Iris pigment epithelial cell (primary cell): ENCODE measurements at regions not wholly inside any gene's neighbourhood (a gene's known extent, or its start where the extent isn't known, plus 50 kb on each side); places are given as distances from the start of the nearest gene placed in this dataset.

Source experiments
- DNase-seq: peaks from one replicate; pipeline ENCODE4 v3.0.0-alpha.2; 2011; ENCODE audit warnings: low read depth

GRCh38 chr6:15993716-15994228, 135.1 kb upstream of the MYLIP start:
- no peak for DNase-seq

DNA sequence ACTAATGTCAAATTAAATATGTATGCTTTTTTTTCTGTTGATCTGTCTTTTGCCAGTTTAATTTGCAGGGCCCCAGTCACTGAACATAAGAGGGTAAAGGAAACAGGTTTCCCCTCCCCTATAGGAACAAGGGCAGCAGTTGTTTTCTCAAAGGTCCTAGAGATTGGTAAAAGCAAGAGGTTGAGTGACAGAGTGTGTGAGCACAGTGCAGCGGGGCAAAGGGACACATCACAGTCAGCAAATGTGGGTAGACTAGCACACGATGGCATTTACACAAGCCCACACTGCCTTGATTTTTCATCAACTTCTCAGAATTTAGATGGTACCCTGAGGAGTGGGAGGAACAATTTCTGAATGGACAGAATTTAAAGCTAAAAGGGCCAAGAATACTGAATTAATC, 138.7 kb upstream of the MYLIP start:
- DNase-seq = no peak

DNA sequence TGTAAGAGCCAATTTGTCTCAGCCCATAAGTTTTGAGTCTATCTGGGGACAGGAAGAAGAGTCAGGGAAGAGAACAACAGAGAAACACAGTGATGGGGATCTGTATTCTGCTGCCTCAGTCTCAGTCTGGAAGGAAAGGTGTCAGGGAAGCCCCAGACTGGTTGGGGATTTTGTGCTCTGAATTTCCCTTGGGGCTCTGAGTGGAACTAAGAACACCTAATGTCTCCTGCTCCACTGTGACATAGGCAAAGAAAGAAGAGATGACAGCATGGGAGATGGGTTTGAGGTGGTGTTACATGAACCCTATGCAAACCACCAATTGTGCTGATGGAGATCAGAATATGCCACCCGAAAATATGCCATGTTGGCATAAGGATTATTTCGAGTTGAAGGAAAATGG, 139.5 kb upstream of the MYLIP start:
- no peak for DNase-seq

- DNase-seq = peak; percentile 55
Observed at GRCh38 chr6:15987569-15987968, 141.3 kb upstream of the MYLIP start.

GRCh38 chr6:15986027-15986629, 142.8 kb upstream of the MYLIP start:
- no peak for DNase-seq

GRCh38 chr6:15985379-15985959, 143.4 kb upstream of the MYLIP start:
- no peak for DNase-seq

DNA sequence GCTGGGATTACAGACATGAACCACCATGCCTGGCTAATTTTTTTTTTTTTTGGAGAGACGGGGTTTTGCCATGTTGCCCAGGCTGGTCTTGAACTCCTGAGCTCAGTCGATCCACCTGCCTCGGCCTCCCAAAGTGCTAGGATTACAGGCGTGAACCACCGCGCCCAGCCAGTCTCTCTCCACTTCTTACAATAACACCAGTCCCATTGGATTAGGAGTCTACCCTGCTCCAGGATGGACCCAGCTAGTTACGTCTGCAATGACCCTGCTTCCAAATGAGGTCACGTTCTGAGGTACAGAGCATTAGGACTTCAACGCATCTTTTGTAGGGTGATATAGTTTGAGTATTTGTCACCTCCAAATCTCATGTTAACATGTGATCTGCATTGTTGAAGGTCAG, 146.9 kb upstream of the MYLIP start:
- no peak for DNase-seq

- no peak for DNase-seq
Observed at GRCh38 chr6:15980801-15981200, 148.1 kb upstream of the MYLIP start.

GRCh38 chr6:15978426-15978825, 150.5 kb upstream of the MYLIP start:
- DNase-seq = no peak

DNA sequence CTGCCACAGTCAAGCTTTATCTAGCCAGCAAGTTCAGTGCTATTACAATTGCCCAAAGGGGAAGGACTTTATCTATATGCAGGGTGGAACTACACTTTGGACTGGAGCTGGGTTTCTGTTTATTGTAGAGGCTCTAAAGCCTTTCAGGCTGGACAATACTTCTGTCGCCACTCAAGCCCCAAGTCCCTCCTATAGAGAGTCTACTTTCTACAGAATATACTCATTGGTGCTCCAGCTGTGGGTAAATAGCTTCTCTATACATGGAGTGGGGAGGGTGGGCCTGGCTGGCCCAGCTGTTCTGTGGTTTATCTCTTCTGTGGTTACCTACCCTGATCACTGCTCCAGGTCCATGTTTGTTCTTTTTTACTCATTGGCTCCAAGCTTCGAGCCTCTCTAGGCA, 151.8 kb upstream of the MYLIP start:
- DNase-seq = no peak

GRCh38 chr6:15974817-15975216, 154.1 kb upstream of the MYLIP start:
- no peak for DNase-seq

DNA sequence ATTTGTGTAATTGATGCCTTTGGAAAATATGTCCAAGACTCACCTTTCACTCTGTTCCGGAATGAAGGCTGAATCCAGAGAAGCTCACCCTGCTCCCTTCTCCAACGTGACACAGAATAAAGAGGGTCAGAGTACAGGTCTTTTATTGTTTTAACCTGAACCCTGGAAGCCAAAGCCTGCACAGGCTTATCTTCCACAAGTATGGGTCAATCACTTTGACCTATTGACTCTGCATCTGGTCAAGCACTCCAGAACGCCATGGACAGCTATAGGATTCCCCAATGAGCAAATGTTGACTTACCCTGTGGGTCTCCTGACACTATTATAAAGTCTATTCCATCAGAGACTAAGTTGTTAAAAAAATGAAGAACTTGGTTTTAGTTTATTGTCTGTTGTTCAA, 158.4 kb upstream of the MYLIP start:
- DNase-seq = no peak

DNA sequence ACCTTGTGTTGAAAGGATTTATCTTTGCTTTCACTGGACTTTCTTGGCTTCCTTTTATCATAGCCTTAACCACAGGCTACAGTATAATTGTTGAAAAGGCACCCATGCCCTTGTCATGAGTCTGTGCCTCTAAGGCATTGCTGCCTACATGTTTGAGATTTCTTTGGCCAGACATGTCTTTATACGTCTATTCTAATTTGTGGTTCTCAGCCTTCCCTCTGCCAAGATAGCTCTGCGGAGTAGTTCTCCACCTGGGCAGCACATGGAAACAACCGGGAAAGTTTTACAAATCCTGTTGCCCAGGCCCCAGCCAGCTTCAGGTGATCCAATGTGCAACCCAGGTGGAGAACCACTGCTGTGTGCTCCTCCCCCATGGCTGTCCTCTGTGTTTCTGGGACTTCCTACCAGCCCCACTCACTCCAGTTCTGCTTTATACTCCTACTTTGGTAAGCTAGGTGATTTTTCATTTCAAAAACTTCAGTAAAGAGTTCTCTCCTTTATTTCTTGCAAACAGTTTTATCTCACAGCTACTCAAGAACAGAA, 159.6 kb upstream of the MYLIP start:
- DNase-seq = no peak

GRCh38 chr6:15968519-15968918, 160.4 kb upstream of the MYLIP start:
- DNase-seq = no peak

GRCh38 chr6:15966000-15966520, 162.8 kb upstream of the MYLIP start:
- no peak for DNase-seq

GRCh38 chr6:15962449-15962764, 166.5 kb upstream of the MYLIP start:
- peak; percentile 91 for DNase-seq

DNA sequence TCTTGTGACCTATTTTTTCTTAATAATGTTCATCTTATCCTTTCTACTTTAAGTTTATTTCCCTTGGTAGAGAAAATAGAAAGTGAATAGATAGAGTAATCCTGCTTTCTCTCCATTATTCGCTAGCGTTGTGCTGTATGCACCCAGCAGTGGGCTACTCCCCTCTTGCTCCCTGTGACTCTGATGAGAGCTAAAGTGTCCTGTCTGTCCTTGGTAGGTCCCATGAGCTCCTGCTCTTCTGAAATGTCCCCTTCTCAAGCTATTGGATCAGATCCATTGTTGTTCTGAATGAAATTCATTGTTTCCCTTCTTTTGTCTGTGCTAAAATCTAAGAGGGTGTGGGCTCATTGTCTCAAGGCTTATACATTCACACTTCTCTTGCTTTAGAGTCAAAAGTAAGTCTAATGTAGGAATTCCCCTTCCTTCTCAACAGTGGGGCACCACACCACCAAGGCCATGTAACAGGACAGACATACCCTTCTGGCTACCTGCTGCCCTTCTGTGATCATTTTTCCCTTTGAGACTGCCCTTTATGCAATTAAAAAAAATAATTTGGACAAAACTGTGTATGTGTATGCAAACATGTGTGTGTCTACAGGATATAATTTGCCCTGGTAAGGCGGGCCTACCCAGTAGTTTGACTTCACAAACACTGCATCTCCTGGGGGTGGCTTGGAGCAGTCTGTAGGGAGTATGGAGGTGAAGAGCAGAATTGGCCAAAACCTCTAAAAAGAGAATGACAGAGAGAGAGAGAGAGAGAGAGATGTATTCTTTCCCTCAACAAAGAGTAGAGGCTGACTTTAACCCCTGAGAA, 167.0 kb upstream of the MYLIP start:
- DNase-seq = no peak

- no peak for DNase-seq
Observed at GRCh38 chr6:15960740-15961634, 167.9 kb upstream of the MYLIP start.

GRCh38 chr6:15957655-15958169, 171.2 kb upstream of the MYLIP start:
- DNase-seq = no peak

GRCh38 chr6:15956205-15957106, 172.4 kb upstream of the MYLIP start:
- DNase-seq = peak; percentile 38

DNA sequence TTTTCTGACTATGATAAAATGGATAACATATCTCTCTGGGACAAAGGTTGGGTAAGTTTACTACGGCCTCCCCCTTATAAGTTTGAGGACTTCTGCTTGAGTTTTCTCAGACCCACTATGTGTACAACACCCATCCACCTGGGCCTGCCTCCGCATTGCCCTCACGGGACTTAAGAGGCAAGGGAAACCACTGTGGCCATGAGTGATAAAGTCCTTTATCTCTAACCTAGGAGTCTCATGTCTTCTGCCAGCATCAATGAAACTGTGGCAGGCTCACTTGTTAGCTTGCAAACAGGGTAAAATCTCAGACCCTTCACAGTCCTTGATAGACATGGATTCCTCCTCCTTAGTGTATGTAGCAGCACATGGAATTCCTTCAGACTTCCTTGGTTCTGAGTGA, 173.4 kb upstream of the MYLIP start:
- DNase-seq = no peak
